GM12891 (cell line): ENCODE measurements at regions not wholly inside any gene's neighbourhood (a gene's known extent, or its start where the extent isn't known, plus 50 kb on each side); places are given as distances from the start of the nearest gene placed in this dataset.

Source experiments
- POLR2A ChIP-seq: IDR thresholded peaks from 2 replicates; pipeline ENCODE4 v1.6.1; 2011; ENCODE audit warnings: low read depth, low read length, control low read depth
- POLR2AphosphoS5 ChIP-seq: IDR thresholded peaks from 2 replicates; pipeline ENCODE4 v1.6.1; 2011; ENCODE audit warnings: low read depth, low read length, control low read depth
- POU2F2 ChIP-seq: IDR thresholded peaks from 2 replicates; pipeline ENCODE4 v1.6.1; 2011; ENCODE audit warnings: low read depth, mild to moderate bottlenecking, control low read depth, low read length, moderate library complexity
- SPI1 ChIP-seq: IDR thresholded peaks from 2 replicates; pipeline ENCODE4 v1.6.1; 2011; ENCODE audit warnings: low read depth, low read length, control low read depth
- TAF1 ChIP-seq: IDR thresholded peaks from 2 replicates; pipeline ENCODE4 v1.6.1; 2011; ENCODE audit warnings: low read depth, low read length, control low read depth

DNA sequence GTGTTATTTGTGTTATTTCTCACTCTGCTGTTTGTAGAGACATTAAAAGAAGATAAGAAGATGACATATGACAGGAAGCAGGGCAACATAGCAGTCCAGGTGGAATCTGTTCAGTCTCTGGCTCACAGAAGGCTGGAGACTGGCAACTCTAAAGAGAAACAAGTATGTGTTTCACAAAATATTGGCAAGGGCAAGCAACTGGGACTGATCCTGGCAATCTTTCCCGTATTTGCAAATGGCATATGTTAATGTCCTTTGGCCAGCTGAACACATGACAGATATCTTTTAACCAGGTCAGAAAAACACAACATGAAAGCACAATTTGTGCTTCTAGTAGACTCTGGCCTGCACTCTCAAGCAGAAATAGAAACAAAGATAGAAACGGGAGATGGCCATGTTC, 1354.1 kb upstream of the EPHA6 start:
- TF ChIP-seq POLR2AphosphoS5 (no peak), TAF1 (no peak), POLR2A (no peak), SPI1 (no peak), POU2F2 (no peak)
